ENCODE measurements at regions not wholly inside any gene's neighbourhood (a gene's known extent, or its start where the extent isn't known, plus 50 kb on each side); places are given as distances from the start of the nearest gene placed in this dataset.

GRCh38 chr1:191886977-191887376 lies 271.3 kb upstream of the RGS18 start:
- intact Hi-C loops (cut with DNase I; ENCODE audit: low total_unique reads): no loop called here
- Histone ChIP-seq H3K4me1 (no peaks in the 10 kb centered on the region), H3K27ac (no peak overlapping the region), H3K36me3 (no peaks in the 10 kb centered on the region), H3K27me3 (no peaks in the 10 kb centered on the region), H3K4me3 (no peak overlapping the region), H3K9me3 (no peaks in the 10 kb centered on the region)
- TF ChIP-seq CTCF (IDR thresholded peaks at IDR 0.05): no peak
- no peak for TF ChIP-seq POLR2AphosphoS5 (IDR thresholded peaks at IDR 0.05)
- TF ChIP-seq POLR2A (IDR thresholded peaks at IDR 0.05): no peak
- DNase-seq (ENCODE audit: low spot score in 2 of 2): no peak

GRCh38 chr1:191888996-191889622 lies 269.2 kb upstream of the RGS18 start:
- Histone ChIP-seq H3K36me3 (no peaks in the 10 kb centered on the region), H3K27me3 (no peaks in the 10 kb centered on the region), H3K27ac (no peak overlapping the region), H3K4me3 (no peak overlapping the region), H3K9me3 (no peaks in the 10 kb centered on the region), H3K4me1 (no peaks in the 10 kb centered on the region)
- no peak for DNase-seq (ENCODE audit: low spot score in 2 of 2)
- TF ChIP-seq POLR2A (IDR thresholded peaks at IDR 0.05) (no peak), POLR2AphosphoS5 (IDR thresholded peaks at IDR 0.05) (no peak), CTCF (IDR thresholded peaks at IDR 0.05) (no peak)
- intact Hi-C loops (cut with DNase I; ENCODE audit: low total_unique reads): no loop called here

GRCh38 chr1:191889623-191890003 lies 268.6 kb upstream of the RGS18 start:
- TF ChIP-seq CTCF (IDR thresholded peaks at IDR 0.05) (no peak), POLR2AphosphoS5 (IDR thresholded peaks at IDR 0.05) (no peak), POLR2A (IDR thresholded peaks at IDR 0.05) (no peak)
- H3K36me3 ChIP-seq: no peaks in the 10 kb centered on the region
- intact Hi-C loops (cut with DNase I; ENCODE audit: low total_unique reads): no loop called here
- peaks cover 0 to 4% of the 10 kb centered on the region in 2 donors for H3K9me3 ChIP-seq
- H3K27ac ChIP-seq: no peak overlapping the region
- no peak overlapping the region for H3K4me3 ChIP-seq
- DNase-seq (ENCODE audit: low spot score in 2 of 2): no peak
- no peaks in the 10 kb centered on the region for H3K27me3 ChIP-seq
- no peaks in the 10 kb centered on the region for H3K4me1 ChIP-seq

GRCh38 chr1:191890433-191891088 lies 267.7 kb upstream of the RGS18 start:
- no peak overlapping the region for H3K4me3 ChIP-seq
- H3K36me3 ChIP-seq: no peaks in the 10 kb centered on the region
- H3K9me3 ChIP-seq: peaks cover 0 to 9% of the 10 kb centered on the region in 2 donors
- intact Hi-C loops (cut with DNase I; ENCODE audit: low total_unique reads): no loop called here
- no peak overlapping the region for H3K27ac ChIP-seq
- no peaks in the 10 kb centered on the region for H3K4me1 ChIP-seq
- no peaks in the 10 kb centered on the region for H3K27me3 ChIP-seq
- no peak for DNase-seq (ENCODE audit: low spot score in 2 of 2)
- TF ChIP-seq POLR2A (IDR thresholded peaks at IDR 0.05) (no peak), CTCF (IDR thresholded peaks at IDR 0.05) (no peak), POLR2AphosphoS5 (IDR thresholded peaks at IDR 0.05) (no peak)

GRCh38 chr1:191892716-191893115 lies 265.5 kb upstream of the RGS18 start:
- H3K27ac ChIP-seq: no peak overlapping the region
- no peak for DNase-seq (ENCODE audit: low spot score in 2 of 2)
- H3K9me3 ChIP-seq: peaks cover 0 to 9% of the 10 kb centered on the region in 2 donors
- no peaks in the 10 kb centered on the region for H3K4me1 ChIP-seq
- H3K27me3 ChIP-seq: no peaks in the 10 kb centered on the region
- TF ChIP-seq POLR2AphosphoS5 (IDR thresholded peaks at IDR 0.05) (no peak), CTCF (IDR thresholded peaks at IDR 0.05) (no peak)
- no peak overlapping the region for H3K4me3 ChIP-seq
- H3K36me3 ChIP-seq: no peaks in the 10 kb centered on the region
- intact Hi-C loops (cut with DNase I; ENCODE audit: low total_unique reads): no loop called here
